HG03342 (cell line): ENCODE measurements at regions not wholly inside any gene's neighbourhood (a gene's known extent, or its start where the extent isn't known, plus 50 kb on each side); places are given as distances from the start of the nearest gene placed in this dataset.

Experiments used
- ATAC-seq: cut with Tn5 transposase; IDR thresholded peaks from one replicate; pipeline ENCODE4 v1.9.1; 2021; ENCODE audit warnings: mild to moderate bottlenecking, moderate library complexity; ENCODE audit not compliant: unreplicated experiment

- no peak for ATAC-seq
Measured at GRCh38 chr2:64361151-64361938, 92.6 kb upstream of the LGALSL start.

- no peak for ATAC-seq
Measured at GRCh38 chr2:64362562-64363026, 91.4 kb upstream of the LGALSL start.

GRCh38 chr2:64363140-64363539 is 90.8 kb upstream of the LGALSL start:
- ATAC-seq, result no peak

- no peak for ATAC-seq
Measured at GRCh38 chr2:64363848-64364247, 90.1 kb upstream of the LGALSL start.

- ATAC-seq, result no peak
Measured at GRCh38 chr2:64367444-64368232, 86.3 kb upstream of the LGALSL start.

GRCh38 chr2:64369706-64370105 is 84.3 kb upstream of the LGALSL start:
- no peak for ATAC-seq

- ATAC-seq, result no peak
Measured at GRCh38 chr2:64371727-64372126, 82.2 kb upstream of the LGALSL start.

GRCh38 chr2:64374686-64375085 is 79.3 kb upstream of the LGALSL start:
- ATAC-seq, result no peak

- ATAC-seq, result no peak
Measured at GRCh38 chr2:64376926-64377325, 77.0 kb upstream of the LGALSL start.

GRCh38 chr2:64379186-64379585 is 74.8 kb upstream of the LGALSL start:
- no peak for ATAC-seq

- no peak for ATAC-seq
Measured at GRCh38 chr2:64380853-64381527, 73.0 kb upstream of the LGALSL start.

GRCh38 chr2:64383016-64383591 is 70.9 kb upstream of the LGALSL start:
- no peak for ATAC-seq

GRCh38 chr2:64383881-64384280 is 70.1 kb upstream of the LGALSL start:
- no peak for ATAC-seq

GRCh38 chr2:64386676-64387075 is 67.3 kb upstream of the LGALSL start:
- no peak for ATAC-seq

GRCh38 chr2:64390586-64390985 is 63.4 kb upstream of the LGALSL start:
- ATAC-seq, result no peak

GRCh38 chr2:64391424-64391823 is 62.5 kb upstream of the LGALSL start:
- ATAC-seq, result no peak

- ATAC-seq, result no peak
Measured at GRCh38 chr2:64391940-64392339, 62.0 kb upstream of the LGALSL start.

- no peak for ATAC-seq
Measured at GRCh38 chr2:64392529-64392928, 61.4 kb upstream of the LGALSL start.

- no peak for ATAC-seq
Measured at GRCh38 chr2:64393383-64394010, 60.5 kb upstream of the LGALSL start.

GRCh38 chr2:64394153-64394552 is 59.8 kb upstream of the LGALSL start:
- no peak for ATAC-seq

GRCh38 chr2:64396001-64396400 is 58.0 kb upstream of the LGALSL start:
- no peak for ATAC-seq
